GM19395 (cell line): ENCODE measurements at regions not wholly inside any gene's neighbourhood (a gene's known extent, or its start where the extent isn't known, plus 50 kb on each side); places are given as distances from the start of the nearest gene placed in this dataset.
A peak's percentile ranks its signal among the peaks of the same experiment; 100 is the strongest.

ENCODE experiments used
- ATAC-seq: cut with Tn5 transposase; IDR thresholded peaks from one replicate; pipeline ENCODE4 v1.9.1; 2021; ENCODE audit warnings: mild to moderate bottlenecking, moderate library complexity; ENCODE audit not compliant: unreplicated experiment

DNA sequence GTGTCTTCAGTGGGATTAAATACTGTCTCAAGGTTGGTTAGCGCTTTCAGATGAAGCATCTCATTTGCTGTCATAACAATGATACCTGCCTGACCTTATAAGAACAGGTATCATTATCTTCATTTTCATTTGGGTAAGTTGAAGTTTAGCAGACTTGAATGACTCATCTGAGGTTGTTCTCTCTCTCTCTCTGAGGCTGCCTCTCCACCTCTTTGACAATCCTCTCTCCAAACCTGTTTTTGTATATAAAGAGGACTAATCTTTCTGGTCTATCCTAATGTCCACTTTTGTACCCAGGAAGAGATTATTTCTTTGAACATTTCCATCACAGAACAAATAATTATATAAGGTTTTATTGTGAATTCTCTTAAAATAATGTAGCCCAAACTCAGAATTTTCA lies 291.4 kb downstream of the KLF6 start:
- ATAC-seq, result no peak

DNA sequence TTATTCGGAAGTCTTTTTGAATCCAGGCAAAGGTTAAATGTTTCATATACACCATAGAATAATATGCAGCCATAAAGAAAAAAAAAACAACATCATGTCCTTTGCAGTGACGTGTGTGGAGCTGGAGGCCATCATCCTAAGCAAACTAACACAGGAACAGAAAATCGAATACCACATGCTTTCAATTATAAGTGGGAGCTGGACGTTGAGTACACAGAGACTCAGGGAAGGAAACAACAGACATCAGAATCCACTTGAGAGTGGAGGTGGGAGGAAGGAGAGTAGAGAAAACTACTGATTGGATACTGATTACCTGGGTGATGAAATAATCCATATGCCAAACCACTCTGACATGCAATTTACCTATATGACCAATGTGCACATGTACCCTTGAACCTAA lies 293.4 kb downstream of the KLF6 start:
- no peak for ATAC-seq

DNA sequence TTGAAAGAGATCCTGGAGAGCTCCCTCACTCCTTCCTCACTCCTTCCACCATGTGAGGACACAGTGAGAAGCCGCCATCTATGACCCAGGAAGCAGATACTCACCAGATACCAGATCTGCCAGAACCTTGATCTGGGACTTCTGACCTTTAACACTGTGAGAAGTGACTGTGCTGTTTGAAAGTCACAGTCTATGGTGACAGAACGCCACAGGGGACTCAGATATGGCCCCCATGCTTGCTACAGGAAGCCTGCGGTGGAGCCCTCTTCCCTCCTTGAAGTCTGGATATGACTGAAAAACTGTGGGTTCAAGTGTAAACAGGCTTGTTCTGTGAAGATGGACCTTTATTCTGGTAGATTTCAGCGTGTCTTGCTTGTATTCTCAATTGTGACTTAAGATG lies 297.8 kb downstream of the KLF6 start:
- ATAC-seq, result no peak

DNA sequence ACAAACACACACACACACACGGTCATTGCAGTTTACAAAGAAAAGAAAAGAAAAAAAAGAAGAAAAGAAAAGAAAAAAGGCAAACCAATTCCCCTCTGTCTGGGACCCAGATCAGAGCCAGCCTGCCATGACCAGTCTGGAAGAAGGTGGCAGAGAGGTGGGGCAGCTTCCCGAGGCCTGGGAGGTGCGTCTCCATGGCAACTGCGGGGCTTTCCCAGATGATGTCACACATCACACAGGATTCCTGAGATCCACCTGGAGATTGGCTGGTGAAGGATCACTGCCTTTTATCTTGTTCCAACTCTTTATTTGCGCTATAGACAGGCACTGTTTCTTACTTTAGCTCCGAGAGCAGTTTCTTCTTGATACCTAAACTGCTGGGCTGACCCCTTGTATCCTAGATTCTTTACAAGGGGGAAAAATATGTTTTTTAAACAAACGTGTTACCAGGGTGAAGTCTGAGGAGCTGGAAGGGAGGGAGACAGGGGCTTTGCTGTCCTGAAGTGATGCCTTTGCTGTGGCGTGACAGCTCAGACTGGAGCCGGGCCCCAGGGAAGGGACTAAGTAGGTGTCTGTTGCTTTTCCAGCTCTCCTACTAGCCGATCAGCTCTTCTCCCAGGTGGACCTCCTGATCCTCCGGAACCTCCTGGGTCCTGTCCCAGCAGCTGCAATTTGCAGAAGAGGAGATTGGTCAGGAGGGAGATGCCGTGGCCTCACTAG lies 298.5 kb downstream of the KLF6 start:
- no peak for ATAC-seq

DNA sequence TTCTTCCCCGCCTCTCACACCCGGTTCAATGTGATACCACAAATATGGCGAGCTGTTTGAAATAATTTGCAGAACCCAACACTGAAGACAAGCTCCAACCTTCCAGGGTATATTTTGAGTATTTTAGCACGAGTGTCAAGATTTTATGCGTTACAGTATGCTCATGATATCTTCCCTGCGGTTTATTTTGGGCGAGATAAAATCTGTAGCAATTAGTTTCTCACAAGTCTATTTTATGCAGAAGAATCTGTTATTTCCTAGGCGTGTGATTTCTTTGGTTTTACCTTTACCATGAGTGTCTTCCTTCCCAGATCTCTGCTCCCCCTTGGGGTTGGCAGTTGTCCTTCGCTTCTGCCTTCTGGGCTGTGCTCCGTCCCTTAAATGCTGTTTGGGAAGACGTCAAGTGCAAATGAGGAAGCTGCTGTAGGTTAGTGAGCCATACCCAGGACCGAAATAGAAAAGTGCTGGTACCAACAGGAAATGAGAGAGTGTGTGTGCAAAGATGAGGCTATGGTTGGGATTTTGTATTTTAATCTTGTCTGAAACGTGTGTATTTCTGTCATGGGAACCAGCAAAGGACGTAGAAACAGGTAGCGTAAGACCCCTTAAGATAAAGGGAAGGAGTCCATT lies 299.8 kb downstream of the KLF6 start:
- ATAC-seq, result no peak

DNA sequence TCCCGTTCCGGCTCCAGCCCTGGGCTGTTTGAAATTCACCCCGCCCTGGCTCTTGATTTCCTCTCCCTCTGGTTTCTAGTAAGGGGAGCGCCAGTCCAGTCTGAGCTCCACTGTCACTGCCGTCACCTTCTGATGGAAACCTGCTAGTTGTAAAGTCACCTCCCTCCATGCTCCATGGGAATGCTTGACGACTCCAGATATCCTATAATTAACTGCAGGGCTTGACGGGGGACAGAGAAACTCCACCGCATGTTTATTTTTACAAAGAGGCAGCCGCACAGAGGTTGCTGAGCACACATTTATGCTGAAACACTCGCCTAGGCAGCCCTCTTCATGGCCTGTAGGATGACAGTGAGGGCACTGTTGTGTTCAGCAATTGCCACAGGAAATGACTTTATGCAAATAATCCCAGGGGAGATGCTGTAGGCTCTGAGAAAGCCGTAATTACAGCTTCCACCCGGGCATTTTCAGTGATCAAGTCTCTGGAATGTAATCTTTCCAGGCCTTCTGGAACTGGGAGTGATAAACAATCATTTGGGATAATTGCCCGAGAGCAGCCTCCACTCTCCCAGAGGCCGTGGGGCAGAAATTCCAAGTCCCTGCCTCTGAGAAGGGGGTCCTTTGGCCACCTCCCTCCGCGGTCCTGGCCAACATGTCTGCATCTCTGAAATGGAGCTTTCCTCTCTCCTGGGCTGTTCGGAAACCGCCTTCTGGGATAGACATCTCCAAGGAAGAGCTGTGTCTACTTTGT lies 300.5 kb downstream of the KLF6 start:
- ATAC-seq, result peak; percentile 78

DNA sequence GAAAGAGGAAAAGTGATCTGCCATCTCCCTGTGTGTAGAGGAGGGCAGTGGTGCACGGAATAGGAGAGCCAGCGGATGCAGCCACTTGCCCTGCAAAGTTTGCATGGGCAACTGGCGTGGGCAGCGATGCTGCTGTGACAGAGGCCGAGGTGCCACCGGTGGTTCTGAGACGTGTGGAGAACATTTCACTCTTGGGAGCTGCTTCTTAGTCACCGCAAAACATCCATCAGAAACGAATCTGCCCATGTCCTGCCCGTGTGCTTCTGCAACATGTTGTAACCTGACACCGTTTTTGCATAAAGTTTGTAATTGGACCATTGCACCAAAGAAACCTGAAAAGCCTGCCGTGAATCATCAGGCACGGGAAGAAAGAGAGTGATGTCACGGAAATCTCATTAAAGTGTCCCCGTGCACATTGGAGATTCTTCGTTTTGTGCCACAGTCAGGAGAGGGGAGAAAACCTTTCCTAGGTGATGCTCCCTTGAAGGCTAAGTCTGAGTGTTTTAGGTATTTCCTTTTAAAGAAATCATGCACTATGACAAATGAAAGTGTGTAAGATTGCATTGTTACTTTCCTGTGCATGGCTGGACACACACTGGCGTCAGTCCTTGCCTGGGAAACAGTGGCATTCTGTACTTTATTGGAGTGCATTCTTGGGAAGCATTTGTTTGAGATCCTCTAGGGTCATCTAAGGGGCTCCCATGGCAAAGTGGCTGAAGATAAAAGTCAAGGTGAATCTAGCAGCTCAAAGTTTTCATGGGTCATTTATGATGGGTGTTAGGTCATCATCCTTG lies 302.6 kb downstream of the KLF6 start:
- no peak for ATAC-seq

DNA sequence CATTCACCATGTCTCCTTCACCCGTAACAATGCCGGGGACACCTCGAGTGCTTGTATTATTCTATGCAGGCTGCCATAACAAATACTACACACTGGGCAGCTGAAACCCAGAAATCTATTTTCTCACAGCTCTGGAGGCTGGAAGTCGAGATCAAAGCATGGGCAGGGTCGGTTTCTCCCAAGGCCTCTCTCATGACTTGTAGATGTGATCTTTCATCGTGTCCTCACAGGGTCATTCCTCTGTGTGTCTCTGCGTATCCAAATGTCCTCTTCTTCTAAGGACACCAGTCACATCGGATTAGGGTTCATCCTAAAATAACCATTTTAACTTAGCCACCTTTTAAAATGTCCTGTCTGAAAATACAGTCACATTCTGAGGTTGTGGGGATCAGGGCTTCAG lies 303.5 kb downstream of the KLF6 start:
- no peak for ATAC-seq

DNA sequence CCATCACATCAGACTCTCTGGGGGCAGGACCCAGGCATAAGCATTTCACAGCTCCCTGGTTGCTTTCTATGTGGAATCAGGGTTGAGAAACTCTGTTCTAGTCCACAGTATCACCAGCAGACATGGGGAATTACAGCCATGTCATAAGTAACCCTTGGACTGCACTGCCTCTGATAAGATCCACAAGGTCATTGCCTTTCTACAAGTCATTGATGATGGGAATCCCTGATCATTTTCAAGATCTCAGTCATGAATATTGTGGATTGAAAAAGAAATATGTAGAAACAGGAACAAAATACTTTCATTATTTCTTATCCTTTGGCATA lies 304.1 kb downstream of the KLF6 start:
- no peak for ATAC-seq

DNA sequence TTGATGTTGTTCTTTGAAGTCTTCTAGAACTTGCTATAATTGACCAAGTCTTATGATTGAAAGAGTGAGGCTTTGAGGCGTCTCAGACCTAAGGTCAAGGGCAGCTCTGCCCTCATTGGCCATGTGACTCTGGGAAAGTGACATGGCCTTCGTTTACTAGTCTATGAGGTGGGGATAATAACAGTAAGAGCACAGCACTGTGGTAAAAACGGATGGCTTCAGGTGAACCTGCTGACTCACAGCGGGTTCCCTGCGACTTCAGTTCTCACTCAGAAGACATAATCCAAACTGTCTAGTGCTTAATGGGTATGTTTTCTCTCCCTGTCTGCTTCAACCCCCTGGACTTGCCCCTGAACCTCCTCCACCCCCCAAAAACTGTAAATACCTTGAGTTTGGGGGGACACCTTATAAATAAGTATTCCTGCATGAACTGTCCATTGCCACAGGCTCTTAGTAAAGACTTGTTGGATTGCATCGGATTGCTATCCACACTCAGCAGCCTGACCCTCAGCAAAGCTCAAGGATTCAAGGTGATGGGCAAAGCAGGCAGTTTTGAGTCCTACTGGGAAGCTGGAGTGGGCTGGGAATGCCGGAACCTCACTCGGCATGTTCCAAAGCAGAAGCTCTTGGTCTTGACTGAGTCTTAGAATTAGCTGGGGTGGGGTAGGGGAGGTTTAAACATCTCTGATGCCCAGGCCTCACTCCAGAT lies 304.6 kb downstream of the KLF6 start:
- ATAC-seq, result no peak

DNA sequence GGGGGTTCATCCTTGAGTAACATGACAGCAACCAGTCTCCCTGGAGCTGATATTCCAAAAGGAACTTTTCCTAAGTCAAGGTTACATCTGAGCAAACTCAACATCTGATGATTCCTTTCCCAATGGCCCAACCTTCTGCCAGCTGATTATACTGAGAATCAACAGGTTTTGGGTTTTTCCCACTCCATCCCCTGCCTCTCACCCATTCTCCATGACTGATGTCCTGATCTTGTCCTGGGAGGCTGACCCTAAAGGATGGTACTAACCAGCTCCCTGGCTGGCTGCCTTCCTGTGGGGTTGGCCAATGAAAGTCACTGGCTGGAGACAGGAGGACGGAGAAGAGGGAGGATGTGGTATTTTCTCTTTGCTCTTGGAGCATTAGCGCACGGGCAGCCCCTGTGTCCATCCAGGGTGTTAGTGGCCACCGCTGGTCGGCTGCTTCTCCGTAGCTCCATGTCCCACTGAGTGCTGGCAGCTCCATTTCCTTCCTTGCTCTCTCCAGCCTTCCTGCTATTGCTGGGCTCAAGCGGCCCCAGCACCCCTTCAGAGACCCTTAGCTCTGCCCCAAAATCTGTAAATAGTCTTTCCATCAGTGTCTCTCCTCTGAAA lies 306.2 kb upstream of the PITRM1 start:
- ATAC-seq, result no peak

DNA sequence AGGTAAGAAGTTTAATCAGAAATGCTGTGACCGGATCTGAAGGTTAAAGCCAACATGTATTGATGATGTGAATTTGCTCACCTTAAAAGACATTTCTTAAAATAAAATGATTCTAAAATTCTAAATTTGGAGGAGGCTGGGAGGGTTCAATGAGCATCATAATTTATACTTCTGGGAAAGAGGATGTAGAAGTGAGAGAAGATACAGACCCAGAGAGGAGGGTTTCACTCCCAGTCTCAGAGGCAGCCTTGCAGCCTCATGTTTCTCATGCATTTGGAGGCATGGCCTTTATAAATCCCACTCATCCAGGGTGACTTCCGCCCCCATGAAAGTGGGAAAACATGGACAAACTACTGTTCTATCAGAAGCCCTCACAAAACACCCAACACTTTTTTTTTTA lies 305.6 kb upstream of the PITRM1 start:
- peak; percentile 79 for ATAC-seq

DNA sequence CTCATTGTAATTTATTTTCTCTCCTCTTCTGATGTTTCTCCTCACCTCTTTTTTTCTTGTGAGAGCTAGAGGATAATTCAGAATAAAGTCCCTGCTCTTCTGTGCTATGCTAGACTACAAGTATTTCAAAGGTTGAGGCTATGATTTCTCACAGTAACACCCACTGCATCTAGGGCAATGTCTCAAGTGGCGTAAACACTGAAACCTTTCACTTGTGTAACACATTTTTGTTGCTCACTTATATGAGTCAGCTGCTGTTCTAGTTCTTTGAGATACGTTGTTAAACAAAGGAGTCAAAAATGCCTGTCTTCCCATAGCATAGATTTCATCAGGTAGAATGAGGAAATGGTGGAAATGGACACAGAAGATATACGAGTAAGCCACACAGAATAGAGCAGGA lies 305.1 kb upstream of the PITRM1 start:
- ATAC-seq, result peak; percentile 67

DNA sequence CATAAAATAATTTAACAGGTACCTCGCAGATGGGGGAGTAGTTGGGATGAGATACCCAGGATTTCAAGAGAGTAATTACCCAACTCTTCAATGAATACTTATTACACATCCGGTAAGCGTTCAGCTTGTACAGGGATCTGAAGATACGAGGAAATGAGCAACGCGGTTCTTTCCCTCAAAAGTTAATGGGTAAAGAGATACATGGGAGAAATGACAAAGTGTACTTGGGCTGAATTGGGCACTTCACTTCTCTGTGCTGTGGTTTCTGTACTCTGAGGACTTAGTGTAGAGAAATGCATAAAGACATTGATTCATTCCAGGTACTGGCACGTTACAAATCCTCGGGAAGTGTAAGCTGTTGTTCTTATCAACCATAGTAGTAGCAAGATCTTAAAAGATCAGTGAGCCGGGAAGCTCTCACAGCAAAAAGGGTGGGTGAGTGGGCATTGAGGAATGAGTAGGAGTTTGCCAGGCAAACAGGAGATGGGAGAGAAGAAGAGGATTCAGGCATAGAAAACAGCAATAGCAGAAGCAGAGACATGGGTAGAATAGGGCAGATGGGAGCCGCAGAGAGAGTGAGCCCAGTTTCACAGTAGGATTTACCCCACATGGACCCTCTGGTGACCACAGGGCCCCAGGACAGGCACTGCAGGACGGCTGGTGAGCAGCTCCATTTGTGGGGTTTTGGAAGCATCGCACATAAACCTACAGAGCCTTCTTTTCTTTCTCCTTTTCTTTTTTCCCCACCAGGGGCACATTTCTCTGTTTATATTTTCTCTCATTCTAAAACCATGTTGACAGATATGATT lies 304.3 kb upstream of the PITRM1 start:
- ATAC-seq, result no peak

DNA sequence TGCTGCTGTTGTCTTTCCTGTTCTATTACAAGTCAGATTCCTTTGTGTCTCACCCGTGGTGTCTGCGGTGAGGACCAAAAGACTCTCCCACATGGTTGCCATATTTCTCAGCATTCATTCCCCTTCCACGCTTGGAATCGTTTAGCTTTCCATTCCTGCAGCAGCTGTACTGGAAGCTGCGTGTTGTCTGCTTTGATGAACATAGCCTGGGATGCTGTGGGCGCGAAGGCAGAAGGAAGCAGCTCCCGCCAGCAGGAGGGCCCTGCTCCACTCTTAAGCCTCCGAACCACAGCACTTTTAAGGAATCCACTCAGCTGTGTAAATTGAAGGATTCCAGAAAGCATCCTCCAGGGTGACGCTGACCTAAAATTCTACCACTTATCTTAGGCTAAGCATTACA lies 303.6 kb upstream of the PITRM1 start:
- ATAC-seq, result no peak

DNA sequence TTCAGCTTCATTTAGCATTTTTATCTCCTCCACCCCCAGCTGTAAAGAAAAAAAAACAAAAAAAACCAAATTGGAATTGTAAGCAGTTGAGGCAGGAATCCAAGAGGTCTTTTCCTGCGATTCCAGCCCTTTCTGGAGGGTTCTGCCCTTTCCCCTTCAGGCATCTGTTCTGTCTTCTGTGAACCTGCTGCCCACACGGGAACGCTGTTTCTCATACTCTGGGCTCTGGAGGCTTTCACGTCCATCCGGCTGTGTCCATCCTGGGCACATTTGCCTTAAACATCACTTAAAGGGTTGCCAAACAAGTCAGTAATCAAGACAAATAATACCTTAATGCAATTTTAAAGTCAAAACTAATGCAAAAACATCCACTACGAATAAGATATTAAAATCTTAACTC lies 302.8 kb upstream of the PITRM1 start:
- ATAC-seq, result no peak

DNA sequence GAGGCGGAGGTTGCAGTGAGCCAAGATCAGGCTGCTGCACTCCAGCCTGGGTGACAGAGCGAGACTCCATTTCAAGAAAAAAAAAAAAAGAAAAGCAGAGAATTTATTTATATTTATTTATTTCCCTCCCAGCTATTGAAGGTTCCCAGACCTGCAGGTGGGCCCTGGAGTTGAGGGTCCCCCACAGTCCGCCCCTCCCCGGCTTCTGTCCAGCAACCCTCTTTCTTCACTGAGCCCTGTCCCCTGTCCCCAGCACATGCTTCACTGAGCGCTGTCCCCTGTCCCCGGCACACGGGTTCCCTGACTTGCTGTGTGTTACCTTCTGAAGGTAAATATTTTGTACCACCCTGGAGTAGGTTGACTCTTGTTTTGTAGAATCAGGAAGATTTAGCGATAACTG lies 301.7 kb upstream of the PITRM1 start:
- ATAC-seq, result no peak

DNA sequence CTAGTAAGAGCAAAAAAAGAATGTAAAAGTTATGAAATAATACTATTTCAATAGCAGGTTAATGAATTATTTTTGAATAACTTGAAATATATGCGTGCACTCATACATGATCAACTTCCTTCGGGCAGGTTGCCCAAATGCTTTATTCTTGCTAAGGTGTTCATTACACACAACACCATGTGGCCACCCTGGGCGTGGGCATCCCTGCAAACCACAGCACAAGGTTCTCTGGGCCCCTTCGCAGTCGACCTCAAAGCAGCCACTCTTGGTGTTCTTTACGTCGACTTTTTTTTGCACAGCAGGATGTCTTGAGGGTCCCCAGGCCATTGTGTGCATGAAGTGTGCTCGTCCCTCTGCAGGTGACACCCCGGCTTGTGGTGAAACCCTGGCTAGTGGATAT lies 300.7 kb upstream of the PITRM1 start:
- no peak for ATAC-seq

DNA sequence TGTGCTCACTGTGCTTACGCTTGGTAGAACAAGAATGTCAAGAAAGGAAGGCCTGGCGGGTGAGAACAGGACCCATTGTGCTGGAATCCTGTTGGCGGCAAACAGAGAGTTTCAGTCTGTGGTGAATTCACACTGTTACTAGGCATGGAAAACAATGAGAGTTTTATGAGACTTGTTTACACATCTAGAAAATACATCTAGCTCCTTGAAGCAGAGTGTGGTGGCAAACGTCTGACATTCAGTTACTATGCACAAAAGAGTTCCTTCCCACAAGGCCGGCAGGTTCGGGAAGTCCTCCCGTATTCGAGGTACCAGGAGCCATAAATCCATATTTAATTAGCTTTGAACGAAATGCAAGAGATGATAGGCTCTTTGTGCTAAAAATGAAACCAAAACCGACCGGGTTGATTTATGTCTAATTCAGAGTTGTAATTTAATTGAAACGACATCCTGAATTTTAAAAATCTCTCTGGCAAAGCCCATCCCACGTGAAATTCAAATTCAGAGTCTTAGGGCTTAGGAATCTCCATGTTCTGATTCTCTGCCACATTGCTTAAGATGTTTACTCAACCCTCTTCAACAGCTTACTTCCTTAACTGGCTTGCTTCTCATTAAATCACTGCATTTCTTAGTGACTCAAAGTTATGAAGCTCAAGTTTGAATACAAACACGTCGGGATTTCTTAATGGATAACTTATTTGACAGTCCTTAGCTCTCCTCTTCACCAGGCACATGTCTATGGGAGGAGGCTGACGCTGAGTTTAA lies 299.9 kb upstream of the PITRM1 start:
- no peak for ATAC-seq
